OCI-LY3 (cell line): ENCODE measurements at regions not wholly inside any gene's neighbourhood (a gene's known extent, or its start where the extent isn't known, plus 50 kb on each side); places are given as distances from the start of the nearest gene placed in this dataset.

Source experiments
- EZH2phosphoT487 ChIP-seq: fragments of 200-600 bp; shearing (Covaris generic); IDR thresholded peaks from 2 replicates; pipeline ENCODE4 v1.6.1; 2018; ENCODE audit warnings: antibody characterized with exemption, mixed run types, low read depth
- TF ChIP-seq, protein P1 (sequence below): fragments of 200-600, 300-600 bp; sonication (generic); IDR thresholded peaks from 2 replicates; pipeline ENCODE4 v1.5.1; 2014; ENCODE audit warnings: antibody characterized with exemption, low read length, low read depth

GRCh38 chr10:31157123-31158010, 125.7 kb upstream of the ZNF438 start:
- TF ChIP-seq, protein P1, sequence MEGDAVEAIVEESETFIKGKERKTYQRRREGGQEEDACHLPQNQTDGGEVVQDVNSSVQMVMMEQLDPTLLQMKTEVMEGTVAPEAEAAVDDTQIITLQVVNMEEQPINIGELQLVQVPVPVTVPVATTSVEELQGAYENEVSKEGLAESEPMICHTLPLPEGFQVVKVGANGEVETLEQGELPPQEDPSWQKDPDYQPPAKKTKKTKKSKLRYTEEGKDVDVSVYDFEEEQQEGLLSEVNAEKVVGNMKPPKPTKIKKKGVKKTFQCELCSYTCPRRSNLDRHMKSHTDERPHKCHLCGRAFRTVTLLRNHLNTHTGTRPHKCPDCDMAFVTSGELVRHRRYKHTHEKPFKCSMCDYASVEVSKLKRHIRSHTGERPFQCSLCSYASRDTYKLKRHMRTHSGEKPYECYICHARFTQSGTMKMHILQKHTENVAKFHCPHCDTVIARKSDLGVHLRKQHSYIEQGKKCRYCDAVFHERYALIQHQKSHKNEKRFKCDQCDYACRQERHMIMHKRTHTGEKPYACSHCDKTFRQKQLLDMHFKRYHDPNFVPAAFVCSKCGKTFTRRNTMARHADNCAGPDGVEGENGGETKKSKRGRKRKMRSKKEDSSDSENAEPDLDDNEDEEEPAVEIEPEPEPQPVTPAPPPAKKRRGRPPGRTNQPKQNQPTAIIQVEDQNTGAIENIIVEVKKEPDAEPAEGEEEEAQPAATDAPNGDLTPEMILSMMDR: no peak
- no peak for TF ChIP-seq EZH2phosphoT487
